Inflammatory macrophage treated with lipopolysaccharide for 4 hours (primary cell): ENCODE measurements at regions not wholly inside any gene's neighbourhood (a gene's known extent, or its start where the extent isn't known, plus 50 kb on each side); places are given as distances from the start of the nearest gene placed in this dataset.

Source experiments
- DNase-seq: peaks from one replicate; pipeline ENCODE4 v3.0.0-alpha.2; 2020

DNA sequence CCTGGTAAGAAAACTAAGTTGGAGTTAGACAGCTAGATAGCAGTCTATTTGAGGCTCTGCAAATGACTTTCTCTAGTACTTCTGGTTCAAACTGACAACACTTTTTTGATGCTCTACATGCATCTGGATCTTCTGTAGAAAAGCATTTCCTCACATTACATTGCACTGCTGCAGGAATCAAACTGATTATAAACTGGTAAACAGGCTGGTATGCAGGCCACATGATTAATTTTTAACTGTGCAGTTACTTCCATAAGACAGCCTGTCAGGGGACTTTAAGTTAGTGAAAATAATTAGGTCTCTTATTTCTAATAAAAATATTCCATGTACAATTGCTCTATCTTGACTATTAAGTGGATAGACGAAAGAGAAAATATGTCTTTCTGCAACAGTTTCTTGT, 550.0 kb upstream of the ALCAM start:
- DNase-seq = no peak

GRCh38 chr3:104819333-104819732, 547.4 kb upstream of the ALCAM start:
- DNase-seq = no peak

- DNase-seq = no peak
Measured at GRCh38 chr3:104820959-104821358, 545.8 kb upstream of the ALCAM start.

GRCh38 chr3:104825116-104825515, 541.6 kb upstream of the ALCAM start:
- DNase-seq = no peak

- no peak for DNase-seq
Measured at GRCh38 chr3:104831071-104831470, 535.6 kb upstream of the ALCAM start.

GRCh38 chr3:104832530-104832929, 534.2 kb upstream of the ALCAM start:
- no peak for DNase-seq

DNA sequence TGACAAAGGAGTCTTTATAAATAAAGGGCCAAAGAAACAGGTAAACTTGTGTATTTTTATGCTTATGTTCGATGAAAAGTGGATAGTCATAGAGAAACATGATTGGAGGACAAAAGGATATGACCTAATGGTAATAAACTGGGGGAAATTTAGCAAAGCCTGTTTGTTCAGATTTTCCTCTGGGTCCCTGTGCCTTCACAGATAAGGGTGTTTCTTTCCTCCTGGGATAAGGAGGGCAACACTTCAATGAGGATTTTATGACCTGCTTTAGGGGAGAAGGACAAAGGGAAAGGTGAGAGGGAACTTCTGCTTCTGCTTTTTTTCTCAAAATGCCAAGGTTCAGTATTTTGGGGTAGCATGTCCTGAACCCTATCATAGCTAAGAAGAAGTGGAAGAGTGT, 531.3 kb upstream of the ALCAM start:
- no peak for DNase-seq

- DNase-seq = no peak
Measured at GRCh38 chr3:104846270-104846669, 520.4 kb upstream of the ALCAM start.

GRCh38 chr3:104849070-104849469, 517.6 kb upstream of the ALCAM start:
- DNase-seq = no peak

- no peak for DNase-seq
Measured at GRCh38 chr3:104854468-104854867, 512.2 kb upstream of the ALCAM start.

DNA sequence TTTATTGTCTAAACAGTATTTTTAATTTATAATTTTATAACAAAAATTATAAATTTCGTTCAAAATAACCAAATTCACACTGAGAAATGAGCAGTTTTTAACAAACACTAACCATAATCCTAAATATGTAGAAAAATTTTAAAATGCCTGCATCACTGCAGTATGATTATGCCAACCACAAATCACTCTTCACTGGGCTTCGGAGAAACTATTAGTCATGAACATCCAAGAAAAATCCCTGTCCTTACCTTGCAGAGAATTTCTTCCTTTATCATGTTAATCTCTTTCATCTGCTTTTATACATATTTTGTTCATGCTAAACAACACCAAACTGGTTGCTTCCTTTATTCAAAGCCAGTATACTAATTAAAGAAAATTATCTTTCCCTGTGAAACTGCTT, 511.0 kb upstream of the ALCAM start:
- DNase-seq = no peak

DNA sequence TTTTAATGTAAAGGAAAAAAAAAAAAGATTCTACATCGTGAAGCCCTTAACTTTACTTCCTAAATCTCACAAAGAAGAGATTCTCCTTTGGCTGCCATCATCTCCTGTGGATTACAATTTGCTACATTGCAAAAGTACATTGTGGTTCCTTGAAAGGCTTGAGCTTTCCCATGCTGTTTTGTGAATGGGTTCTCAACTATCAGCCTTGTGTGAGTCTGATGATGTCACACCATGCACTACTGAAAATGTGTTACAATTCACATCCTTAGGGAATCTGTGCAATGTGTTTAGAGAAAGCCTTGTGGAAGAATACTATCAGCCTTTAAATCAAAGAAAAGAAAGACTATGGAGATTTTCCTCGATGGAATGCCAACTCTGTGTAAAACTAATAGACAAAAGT, 510.0 kb upstream of the ALCAM start:
- DNase-seq = no peak

- no peak for DNase-seq
Measured at GRCh38 chr3:104868291-104868690, 498.4 kb upstream of the ALCAM start.

DNA sequence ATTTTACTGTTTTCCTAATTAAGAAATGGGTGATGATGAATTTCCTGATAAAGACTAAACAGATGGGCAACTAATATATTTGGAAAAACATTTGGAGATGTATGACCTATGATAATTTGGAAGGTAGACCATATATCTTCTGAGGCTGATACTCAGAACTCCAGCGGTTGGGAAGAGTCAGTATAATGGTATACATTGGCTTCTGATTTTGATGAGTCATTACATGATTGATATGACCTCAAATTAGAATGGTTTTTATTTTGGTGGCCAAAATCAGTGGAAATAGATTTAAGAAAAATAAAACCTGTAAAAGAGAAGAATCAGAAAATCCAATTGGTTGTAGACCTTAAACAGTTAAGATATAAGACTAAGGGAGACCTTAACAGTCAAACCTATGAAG, 496.4 kb upstream of the ALCAM start:
- DNase-seq = no peak

DNA sequence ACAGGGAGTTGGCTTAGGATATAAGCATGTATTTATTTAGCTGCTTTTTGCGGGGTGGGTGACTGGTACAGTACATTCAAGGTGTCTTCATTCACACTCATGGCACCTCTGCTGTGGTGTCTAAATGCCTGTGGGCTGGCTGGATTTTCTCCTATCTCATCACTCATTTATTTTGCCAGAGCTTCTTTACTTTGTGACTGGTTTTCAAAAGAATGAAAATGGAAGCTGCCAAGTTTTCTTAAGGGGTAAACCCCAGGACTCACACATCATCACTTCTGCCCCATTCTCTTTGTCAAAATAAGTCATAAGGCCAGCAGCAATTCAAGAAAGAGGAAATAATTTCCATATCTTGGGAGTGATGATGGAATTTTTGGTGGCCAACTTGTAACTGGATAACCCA, 493.4 kb upstream of the ALCAM start:
- DNase-seq = no peak

DNA sequence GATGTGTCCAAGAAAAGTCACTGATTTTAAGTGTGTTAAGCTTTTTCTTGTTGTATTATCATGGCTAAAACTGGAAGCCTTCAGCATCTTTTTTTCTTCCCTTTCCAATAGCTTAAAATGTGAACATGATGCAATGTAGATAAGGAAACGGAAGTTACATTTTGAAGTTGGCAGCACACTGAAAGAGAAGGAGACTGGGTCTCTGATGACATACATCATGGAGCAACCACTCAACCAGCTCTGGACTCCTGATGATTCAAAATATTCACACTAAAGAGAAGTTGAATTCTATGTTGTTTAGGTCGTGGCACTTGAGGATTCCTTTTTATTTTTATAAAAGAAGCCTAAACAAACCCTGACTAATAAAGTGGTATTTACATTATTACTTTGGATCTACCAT, 488.3 kb upstream of the ALCAM start:
- peak; percentile 52 for DNase-seq

- no peak for DNase-seq
Measured at GRCh38 chr3:104879919-104880318, 486.8 kb upstream of the ALCAM start.

DNA sequence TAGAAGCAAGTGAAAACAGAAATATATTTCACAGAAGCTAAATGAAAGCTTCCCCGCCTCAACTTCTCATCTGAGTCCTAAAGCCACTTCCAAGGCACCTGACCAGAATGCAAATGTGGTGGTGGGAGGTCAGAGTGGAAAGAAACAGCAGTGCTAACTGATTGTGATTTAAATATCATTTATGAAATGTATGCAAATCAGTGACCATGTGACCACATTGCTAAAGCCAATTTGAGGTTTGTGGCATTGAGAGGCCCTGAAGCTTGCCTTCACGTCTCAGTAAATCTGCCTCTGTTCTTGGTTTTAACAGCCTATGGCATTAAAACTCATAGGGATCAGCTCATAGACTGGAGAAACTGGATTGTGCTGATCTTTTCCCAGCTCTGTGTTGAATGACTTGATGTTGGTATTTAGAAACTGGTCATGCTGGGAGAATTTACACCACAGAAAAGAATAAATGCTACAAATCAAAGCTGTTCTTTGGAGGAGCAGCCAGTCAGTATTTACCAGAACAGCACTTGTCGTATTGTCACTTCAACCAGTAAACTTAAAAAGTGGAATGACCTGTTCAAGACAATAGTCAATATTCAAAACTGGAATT, 481.4 kb upstream of the ALCAM start:
- no peak for DNase-seq

GRCh38 chr3:104886220-104886995, 480.3 kb upstream of the ALCAM start:
- peak; percentile 46 for DNase-seq

- DNase-seq = no peak
Measured at GRCh38 chr3:104887069-104887468, 479.6 kb upstream of the ALCAM start.

- DNase-seq = no peak
Measured at GRCh38 chr3:104887619-104888018, 479.1 kb upstream of the ALCAM start.

- no peak for DNase-seq
Measured at GRCh38 chr3:104892044-104892443, 474.7 kb upstream of the ALCAM start.

DNA sequence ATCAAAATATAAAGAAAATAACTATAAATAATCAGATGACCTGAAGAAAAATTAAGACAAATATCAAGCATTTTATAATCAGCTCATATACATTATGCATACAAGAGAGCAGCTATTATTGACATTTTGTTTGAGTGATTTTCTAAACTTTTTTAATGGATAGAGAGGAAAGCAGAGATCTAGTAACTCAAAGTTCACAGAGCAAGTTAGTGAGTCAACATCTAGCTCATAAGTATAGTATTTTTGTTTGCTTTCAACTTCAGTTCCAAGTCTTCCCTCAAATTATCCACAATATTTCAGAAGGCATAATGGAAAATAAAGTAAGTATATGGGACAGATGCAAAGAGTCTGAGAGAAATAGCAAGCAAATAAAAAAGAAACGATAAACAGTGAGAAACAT, 470.1 kb upstream of the ALCAM start:
- no peak for DNase-seq

DNA sequence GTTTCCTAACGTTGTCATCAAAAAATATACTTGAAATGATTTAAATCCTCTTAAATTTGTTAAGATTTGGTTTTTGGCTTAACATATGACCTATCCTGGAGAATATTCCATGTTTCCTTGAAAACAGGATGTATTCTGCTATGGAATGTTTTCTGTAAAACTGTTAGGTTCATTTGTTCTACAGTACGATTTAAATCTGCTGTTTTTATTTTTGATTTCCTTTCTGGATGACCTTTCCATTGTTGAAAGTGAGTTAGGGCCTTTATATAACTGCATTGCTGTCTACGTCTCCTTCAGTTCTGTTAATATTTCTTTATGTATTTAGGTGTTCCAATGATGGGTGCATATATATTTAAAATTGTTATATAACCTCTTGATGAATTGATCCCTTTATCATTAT, 465.3 kb upstream of the ALCAM start:
- no peak for DNase-seq

GRCh38 chr3:104903064-104903463, 463.6 kb upstream of the ALCAM start:
- no peak for DNase-seq
